CD4-positive, alpha-beta T cell treated with Interleukin-10 for 1 hour (primary cell): ENCODE measurements at regions not wholly inside any gene's neighbourhood (a gene's known extent, or its start where the extent isn't known, plus 50 kb on each side); places are given as distances from the start of the nearest gene placed in this dataset.
"Not testable (repeated sequence)": the region's sequence is repeated elsewhere in the genome, so short reads cannot be mapped to it uniquely, and the experiment has no call there.

Experiments used
- DNase-seq: peaks from one replicate; pipeline ENCODE4 v3.0.0-alpha.2; 2020

DNA sequence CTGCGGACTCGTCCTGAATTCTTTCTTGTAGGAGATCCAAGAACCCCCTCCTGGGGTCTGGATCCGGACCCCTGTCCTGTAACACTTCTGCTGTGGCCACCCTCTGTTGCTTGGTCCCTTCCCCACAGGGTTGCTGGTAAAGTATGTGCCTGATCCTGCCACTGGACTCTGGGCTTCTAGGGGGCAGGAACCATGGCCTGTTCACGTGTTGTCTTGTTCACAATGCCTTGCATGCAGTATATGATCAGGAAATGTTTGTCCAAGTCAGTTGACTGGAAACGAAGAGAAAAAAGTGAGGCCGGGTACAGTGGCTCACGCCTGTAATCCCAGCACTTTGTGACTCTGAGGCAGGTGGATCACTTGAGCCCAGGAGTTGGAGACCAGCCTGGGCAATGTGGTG, 139.3 kb upstream of the ALDH1B1 start:
- no peak for DNase-seq

DNA sequence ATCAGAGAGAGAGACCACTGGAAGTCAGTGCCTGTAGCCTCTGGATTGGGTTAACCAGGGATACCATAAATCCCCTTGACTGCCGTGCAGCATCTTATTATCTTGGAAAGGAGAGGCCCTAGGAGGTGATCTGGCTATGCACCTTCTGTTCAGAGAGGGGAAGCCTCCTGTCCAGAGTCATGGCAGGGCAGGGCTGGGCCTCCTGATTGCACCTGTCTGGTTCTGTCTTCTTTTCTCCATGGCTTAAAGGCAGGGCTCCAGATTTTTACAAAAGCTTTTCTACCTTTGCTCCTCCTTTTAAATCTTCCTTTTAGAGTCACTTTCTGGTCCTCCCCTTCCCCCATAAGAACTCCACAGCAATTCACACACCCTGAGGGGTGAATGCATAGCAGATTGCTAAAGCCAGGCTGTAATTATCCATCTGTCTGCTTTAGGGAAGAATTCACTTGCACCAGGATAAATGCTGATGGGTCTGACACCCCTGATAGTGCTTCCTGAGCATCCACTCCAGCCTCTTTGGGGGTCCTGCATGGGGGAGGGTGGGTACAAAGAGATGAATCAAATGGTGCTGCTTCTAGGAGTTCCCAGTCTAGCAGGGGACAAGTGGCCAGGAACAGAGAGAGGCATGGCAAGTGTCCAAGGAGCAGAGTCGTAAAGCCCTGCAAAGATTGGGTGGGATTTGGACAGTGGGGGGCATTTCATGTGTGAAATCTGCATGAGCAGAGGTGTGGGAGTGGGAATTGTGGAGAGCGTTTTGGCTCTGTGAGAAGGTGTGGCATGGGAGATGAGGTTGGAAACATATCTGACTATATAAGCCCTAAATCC, 141.3 kb upstream of the ALDH1B1 start:
- DNase-seq: no peak

DNA sequence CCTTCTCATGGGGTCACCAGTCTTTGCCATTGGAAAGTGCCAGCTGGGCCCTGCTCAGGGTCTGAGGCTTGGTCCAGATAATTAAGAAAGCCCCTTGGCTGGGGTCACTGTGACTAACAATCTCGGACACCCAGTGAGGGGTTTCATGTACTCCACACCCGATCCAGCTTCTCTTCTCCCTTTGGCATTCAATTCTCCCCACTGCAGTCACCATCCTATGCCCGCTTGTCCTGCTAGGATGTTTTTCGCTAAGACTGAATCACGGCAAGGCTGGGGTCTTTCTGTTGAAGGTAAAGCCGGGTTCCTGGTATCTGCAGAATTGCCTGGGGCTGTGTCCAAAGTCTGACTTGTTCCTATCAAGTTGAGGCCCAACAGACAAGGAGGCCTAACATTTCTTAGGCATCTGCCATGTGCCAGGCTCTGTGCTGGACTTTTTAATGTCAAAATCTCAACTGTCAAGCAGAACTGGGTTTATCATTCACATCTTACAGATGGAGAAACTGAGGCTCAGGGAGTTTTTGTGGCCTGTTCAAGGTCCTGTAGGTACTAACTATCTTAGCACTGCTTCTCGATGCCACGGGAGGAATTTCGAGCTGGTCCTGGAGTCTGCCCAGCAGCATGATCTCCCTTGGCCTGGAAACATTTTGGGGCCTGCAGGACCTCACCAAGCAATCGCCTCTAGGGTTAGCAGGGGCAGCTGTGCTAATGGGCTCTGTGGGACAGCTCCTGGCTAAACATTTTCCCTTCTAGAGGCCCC, 142.0 kb upstream of the ALDH1B1 start:
- no peak for DNase-seq

DNA sequence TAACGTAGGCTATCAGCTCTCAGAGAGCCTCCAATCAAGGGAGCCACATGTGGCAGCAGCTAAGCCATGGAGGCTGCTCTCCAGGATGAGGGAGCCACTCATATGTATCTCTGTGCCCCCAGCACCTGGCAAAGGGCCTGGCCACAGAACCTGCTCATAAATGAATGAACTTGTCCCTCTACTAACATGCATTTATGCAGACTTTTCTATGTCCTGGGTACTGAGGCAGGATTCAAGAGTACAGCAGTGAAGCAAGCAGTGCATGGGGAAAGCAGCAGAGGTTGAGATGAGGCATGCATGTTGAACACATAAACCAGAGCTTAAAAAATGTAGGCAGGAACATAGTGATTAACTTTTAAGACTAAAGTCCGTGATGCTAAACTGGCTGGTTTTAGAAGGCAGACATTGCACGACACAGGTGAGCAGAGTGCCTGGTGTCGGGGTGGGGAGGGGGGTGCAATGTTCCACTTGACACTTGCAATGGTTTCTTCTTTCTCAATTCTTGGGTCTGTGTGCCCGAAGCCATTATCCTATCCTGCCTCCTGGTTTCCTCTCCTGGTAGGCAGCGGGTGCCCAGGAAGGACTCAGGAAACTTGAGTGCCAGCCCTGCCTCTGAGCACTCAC, 142.8 kb upstream of the ALDH1B1 start:
- DNase-seq: no peak

DNA sequence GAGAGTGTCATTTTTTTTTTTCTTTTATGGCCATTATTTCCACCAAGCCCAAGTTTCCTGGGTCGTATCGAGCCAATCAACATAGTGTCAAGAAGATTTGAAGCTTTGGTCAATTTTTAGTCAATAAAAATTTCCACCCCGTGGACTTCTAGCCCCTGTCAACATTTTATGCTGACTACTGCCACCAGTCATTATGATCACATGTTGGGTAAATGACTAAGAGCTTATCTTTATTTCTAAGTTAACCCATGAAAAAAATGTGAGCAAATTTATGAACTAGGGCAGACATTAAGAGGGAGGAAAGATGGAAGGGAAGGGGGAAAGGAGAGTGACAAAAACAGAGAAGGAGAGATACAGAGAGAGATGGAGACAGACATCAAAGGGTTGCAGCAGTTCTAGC, 143.5 kb upstream of the ALDH1B1 start:
- no peak for DNase-seq

DNA sequence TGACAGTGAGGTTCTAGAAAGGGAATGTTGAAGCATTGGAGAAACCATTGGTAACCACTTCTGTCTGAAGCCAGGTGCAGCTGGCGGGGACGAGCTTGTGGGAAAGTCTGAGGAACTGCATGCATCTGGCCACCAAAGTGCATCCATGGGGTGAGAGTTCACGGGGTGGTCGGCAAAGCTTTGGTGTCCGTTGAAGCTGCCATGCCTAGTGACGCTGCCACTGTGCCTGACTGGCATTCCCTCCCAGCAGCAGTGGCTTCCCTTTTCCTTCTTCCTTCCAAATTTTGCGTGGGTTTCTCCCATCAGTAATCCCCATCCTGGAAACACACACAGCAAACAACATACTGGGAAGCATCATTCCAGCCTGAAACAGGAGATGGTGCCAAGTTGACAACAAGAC, 145.7 kb upstream of the ALDH1B1 start:
- DNase-seq: no peak

DNA sequence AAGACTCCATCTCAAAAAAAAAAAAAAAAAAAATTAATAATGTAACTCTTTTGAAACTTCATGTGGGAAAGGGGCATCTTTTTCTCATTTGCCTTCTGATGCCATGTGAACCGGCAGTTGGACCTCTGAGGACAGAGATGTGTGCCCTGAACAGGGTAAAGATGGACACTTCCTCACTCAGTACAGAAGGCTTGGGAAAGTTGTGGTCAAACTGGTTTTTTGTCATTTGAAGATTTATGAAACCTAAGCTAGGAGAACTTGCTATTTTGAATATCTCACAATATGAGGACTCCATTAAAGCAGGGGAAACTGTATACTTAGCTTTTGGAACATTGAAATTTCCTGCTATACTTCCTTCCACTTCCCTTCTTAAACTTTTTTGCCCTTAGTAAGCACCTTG, 147.5 kb upstream of the ALDH1B1 start:
- no peak for DNase-seq

DNA sequence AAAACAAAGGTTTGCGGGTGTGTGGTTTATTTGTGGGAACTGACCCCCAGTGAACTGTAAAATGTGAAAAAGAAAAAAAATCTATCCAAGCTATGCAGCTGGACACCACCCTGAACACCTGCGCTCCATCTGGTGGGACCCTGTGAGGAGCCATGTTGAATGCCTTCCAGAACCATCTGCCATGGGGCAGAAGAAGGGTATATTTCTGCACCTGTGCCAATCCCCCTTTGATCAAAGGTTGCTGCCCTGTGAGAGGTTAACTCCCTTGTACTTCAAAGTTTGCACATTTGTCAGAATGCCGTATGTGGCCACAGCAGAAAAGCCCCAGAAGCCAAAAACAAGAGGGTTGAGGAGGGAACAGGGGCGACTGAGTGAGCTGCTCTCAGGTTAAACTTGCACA, 148.5 kb upstream of the ALDH1B1 start:
- no peak for DNase-seq

DNA sequence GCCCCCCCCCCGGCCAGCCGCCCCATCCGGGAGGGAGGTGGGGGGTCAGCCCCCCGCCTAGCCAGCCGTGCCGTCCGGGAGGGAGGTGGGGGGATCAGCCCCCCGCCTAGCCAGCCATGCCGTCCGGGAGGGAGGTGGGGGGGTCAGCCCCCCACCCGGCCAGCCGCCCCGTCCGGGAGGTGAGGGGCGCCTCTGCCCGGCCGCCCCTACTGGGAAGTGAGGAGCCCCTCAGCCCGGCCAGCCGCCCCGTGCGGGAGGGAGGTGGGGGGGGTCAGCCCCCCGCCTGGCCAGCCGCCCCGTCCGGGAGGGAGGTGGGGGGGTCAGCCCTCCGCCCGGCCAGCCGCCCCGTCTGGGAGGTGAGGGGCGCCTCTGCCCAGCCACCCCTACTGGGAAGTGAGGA, 150.4 kb upstream of the ALDH1B1 start:
- DNase-seq: not testable (repeated sequence)

DNA sequence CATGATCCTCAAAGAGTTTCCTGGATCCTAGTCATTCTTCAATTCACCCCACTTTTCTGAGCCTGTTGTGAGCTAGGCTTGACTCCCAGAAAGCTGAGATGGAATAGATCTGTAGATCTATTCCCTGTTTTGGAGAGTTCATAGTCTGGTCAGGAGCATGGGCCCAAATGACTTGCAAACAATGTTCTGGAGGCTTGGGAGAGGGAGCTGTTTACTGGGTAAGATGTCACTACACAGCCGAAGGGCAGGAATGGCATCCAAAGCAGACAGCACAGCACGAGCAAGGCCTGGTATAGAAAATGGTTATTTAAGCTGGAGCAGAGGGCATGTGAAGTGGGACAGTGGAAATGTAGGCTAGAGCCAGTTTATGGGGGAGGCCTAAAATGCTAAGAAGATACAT, 152.5 kb upstream of the ALDH1B1 start:
- DNase-seq: no peak

DNA sequence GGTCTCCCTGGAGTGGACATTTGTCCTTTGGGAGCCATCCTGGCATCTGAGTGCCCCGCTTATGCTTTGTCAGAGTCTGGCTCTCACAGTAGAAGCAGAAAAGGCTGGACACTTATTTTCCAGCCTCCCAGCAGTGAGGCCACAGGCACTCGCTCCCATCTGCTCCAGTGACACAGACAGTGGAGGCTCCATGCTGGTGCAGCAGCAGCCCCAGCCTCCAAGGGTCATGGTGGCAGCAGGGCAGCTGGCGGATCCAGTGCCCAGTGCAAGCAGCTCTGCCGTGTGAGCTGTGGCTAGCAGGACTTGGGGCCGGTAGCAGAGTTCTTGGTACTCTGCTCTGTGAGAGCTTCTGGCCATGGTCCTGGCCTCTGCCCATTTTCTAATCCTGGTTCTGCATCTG, 157.3 kb upstream of the ALDH1B1 start:
- DNase-seq: no peak

DNA sequence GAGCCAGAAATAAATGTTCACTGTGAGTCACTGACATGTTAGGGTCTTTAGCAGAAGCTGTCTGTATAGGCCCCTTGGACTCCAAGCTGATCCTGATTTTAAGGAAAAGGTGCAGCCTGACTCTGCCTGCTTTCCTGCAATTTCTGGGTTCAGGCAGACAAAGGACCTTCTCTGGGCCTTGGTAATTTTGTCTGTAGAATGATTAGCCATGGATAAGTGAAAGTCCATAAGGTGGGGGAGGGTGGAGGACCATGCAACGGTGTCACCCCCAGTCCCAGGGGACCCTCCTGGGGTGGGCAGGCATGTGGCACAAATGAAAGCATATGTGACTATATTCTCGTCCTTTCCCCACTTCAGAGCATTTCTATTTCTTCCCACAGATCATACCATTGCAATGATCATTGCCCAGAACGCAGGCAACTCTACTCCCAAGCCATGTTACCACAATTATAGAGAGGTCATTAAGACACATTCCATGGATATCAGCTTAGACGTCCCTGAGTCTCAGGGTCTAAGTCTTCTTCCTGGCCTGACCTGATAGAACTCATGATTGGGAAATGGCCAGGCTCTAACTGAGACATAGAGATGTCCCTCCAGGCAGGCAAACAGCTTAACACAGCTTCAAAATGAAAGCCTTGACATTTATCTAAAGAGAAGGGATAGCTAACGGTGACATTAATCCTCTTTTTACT, 157.9 kb upstream of the ALDH1B1 start:
- no peak for DNase-seq

DNA sequence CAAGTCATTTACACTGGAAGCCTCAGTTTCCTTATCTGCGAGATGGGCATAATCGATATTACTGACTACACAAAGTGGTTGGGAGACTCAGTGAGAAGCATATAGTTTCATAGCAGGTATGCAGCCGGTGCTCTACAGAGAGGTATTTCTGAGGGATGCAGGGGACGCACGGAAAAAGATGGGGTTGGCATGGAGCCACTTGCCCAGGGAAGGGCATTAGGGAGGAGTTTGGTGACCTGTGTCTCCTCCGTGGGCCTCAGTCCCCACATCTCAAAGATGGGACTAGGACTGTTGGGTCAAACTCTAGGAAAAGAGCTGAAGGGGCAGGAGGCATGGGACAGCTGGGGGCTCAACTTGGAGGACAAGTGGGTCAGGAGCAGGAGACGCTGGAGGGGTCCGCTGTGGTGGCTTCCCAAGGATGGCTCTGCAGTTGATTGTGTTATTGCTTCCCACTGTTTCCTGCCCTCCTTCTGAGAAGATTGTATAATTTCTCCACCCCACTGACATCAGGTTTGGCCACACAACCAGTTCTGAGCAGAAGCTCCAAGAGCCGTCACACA, 158.6 kb upstream of the ALDH1B1 start:
- DNase-seq: no peak

DNA sequence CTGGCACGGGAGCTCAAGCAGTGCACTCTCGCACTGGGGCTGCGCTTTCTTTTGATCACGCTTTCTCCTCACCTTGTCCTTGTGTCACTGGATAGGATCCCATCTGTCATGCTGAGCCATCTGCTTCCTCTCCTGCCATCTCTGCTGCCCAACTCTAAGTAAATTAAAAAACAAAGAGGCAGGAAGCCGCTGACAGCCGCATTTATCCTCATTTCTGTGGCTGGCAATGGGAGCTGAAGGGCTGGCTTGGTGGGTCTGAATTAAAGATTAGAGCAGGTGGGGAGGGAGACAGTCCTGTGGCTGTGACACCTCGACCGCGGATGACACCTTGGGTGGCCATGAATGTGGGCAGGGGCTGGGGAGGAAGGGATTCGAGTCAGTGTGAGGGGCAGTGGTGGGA, 159.2 kb upstream of the ALDH1B1 start:
- DNase-seq: no peak

DNA sequence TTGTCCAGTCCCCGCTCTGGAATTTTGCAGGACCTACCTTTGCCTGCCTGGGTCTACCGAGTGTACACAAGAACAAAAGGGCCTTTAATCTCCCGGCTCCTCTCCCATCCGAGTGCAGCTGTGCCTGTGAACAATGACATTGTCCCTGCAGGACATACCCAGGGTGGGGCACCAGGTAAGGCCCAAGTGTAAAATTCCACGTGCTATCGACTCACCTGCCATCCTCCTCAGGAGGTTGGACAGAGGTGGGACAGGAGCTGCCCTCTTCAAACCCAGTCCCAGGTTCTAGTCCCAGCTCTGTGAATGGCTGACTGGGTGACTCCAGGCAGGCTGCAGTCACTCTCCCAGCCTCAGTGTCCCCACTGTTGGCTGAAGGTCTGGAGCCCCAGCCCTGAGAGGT, 159.6 kb upstream of the ALDH1B1 start:
- DNase-seq: no peak

DNA sequence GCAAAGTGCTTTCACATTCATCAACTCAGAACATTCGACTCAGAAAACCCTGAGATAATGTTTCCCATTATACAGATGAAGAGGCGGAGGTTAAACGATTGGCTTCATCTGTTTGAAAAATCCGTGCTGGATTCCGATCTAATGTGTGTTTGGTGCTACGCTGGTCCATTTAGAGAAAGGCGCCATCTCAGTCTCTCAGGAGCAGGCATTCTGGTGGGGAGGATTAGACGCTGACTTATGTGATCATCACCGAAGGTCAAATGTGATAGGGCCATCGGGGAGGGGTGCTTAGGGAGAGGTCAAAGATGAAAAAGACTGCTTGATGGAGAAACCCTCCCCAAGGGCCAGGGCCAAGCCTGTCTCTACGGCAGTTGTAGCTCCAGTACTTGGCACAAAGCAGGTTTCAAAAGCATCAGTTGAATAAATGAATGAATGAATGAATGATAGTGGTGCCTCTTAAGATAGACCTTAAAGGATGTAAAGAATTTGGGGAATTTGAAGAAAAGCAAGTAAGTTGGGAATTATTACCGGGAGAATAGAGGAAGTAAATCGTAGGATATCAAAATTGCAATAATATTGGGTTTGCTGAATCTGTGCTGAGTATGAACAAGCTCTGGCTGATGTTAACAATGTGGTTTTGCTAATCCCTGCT, 160.6 kb upstream of the SHB start:
- no peak for DNase-seq

DNA sequence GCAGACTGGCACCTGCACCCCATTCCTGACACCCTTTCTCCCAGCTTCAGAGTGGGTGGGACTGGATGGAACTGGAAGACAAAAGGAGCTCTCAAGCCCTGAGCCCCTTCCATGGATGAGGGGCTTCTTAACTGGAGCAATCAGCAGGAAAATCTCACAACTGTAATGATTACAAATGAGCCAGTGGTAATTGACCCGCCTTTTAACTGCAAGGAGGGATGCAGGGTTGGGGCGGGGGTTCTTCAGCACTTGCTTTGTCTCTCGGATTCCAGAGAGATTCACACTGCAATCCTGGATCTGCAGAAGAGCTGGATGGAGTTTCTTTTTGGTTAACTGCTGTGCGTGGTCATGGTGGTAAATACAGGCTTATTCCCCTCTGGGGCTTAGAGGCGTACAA, 160.1 kb upstream of the SHB start:
- DNase-seq: no peak

DNA sequence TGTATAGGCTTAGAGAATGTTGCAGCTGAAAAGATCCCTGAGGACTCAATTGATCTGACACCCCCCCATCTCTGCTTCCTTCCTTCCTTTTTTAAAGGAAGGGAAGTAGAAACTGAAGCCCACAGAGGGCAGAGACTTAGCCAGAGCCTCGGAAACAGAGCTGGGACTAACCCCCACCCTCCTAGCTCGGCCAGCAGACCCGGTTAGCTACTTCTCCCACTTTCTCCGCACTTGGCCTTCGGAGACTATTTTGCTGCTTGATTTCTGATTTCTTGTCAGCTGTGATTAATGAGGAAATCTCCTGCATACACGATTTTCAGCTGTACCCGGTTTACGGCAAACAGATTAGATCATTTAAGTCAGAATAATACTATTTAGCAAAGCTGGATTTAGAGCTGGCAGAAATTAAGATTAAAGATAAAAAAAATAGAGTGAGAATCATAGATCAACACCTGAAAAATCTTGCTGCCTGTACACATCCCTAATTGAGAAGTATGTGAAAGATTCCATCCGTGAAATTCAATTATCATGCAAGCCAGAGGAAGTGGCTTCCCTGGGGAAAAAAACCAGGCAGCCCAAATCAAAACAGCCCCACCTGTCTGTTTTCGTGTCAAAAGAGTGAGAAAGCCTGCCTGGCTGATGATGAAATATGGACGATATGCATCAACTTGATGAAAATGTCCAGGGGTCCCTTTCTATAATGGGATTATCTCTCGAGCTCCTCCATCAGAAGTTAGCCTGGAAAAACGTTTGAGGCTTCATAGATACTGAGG, 159.5 kb upstream of the SHB start:
- no peak for DNase-seq

DNA sequence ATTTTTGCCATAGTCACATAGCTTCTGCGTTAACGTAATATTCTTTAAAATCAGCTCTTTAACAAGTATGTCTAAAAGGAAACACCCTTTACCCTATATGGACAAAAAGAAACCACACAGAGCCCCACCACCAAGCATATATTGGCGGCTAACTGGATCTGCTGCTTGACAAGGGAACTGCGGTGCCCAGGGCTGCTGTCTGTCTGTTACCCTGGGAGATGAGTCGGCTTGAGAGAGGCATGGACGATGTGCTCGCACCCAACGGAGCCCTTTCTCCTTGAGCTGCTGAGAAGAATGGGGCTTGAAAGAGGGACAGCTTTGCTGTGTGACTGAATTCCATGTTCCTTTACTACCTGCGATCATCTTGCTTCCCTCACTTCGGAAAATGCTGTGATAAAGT, 158.6 kb upstream of the SHB start:
- peak; percentile 50 for DNase-seq

DNA sequence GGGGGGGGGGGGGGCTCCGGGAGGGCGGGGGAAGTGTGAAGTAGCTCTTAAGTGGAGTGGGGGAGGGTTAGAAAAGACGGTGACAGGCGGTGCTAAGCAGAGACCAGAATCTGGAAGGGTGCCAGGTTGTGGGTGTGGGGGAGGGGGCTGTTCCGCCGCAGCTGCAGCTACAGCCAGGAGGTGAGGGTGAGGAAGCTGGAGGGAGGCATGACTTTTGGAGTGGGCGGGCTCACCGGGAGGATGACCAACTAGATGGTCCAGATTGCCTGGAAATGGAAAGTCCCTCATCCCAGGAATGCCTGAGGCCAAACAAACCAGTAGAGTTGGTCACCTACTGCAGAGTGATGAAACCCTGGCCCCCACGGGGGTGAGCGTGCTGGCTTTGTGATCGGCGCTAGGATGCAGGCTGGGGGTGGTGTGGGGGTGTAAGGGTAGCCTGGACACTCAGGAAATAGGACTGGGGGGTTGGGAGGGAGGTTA, 158.1 kb upstream of the SHB start:
- DNase-seq: peak; percentile 72

DNA sequence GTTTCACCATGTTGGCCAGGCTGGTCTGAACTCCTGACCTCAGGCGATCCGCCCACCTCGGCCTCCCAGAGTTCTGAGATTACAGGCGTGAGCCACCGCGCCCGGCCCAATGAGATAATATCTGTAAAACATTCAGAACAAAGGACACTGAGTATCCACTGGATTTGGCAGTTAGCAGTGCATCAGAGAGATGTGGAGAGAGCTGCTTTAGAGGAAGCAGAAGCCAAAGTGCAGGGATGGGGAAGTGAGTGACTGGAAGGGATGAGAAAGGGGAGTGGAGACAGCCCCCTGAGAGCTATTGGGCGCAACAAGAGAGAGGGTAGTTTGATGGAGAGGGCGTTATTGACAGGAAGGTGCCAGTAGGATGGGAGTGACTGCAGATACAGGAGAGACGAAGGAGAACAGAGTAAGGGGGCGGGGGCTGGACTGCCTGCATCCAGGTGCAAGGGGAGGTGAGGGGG, 157.5 kb upstream of the SHB start:
- no peak for DNase-seq

DNA sequence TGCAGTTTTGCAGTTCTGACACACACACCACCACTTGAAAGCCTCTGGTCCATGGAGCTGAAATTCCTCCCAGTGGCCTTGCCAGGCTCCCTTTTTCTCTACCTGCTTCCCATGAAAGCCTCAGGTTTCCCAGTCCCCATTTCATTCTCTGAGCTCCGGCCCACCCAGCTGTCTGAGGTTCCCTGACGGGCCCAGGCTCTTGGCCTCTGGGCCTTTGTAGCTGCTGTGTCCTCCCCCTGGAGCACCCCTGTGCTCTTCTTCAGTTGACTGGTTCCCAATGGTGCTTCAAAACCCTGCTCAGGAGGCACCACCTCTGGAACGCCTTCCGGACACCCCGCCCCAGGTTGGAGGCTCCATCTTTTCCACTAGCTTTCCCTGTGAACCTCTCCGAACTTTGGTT, 155.9 kb upstream of the SHB start:
- no peak for DNase-seq
